ENCODE measurements at regions not wholly inside any gene's neighbourhood (a gene's known extent, or its start where the extent isn't known, plus 50 kb on each side); places are given as distances from the start of the nearest gene placed in this dataset.

- no peak for TF ChIP-seq CTCF (IDR thresholded peaks at IDR 0.05)
- Histone ChIP-seq H3K9ac (ENCODE audit: insufficient read depth, low read length, poor library complexity, severe bottlenecking) (no peak overlapping the region), H3K4me1 (ENCODE audit: control insufficient read depth in 1 of 2, insufficient read depth in 2 of 2, low read length in 2 of 2) (no peaks in the 10 kb centered on the region), H4K20me1 (ENCODE audit: insufficient read depth, low read length) (no peaks in the 10 kb centered on the region), H3K36me3 (replicated peaks in 1 of 2; ENCODE audit: control insufficient read depth in 1 of 2, insufficient read depth in 2 of 2, low read length in 2 of 2) (no peaks in the 10 kb centered on the region), H3K27me3 (ENCODE audit: control insufficient read depth in 2 of 2, insufficient read depth in 2 of 2, low read length in 2 of 2) (peaks cover 0 to 2% of the 10 kb centered on the region in 2 donors), H3K4me2 (replicated peaks; ENCODE audit: extremely low read depth, low read length, poor library complexity, severe bottlenecking) (no peak overlapping the region), H3K27ac (ENCODE audit: low read depth in 1 of 2, low read length in 2 of 2) (no peak overlapping the region), H2AFZ (ENCODE audit: insufficient read depth, low read depth, low read length, poor library complexity, severe bottlenecking) (no peak overlapping the region), H3K4me3 (replicated peaks in 1 of 3; ENCODE audit: low read depth in 2 of 3, low read length in 3 of 3) (no peak overlapping the region), H3K9me3 (replicated peaks in 1 of 2; ENCODE audit: control insufficient read depth in 1 of 2, insufficient read depth in 1 of 2, low read length in 2 of 2) (no peaks in the 10 kb centered on the region), H3K79me2 (ENCODE audit: insufficient read depth, low read length) (no peaks in the 10 kb centered on the region)
- H3K27ac Mint-ChIP-seq = no peak overlapping the region
- H3K4me1 Mint-ChIP-seq = no peaks in the 10 kb centered on the region
- WGBS (ENCODE audit: insufficient coverage) = no CpG with 5 or more reads among the region's 3 CpGs
- H3K4me3 Mint-ChIP-seq = no peak overlapping the region
- H3K9me3 Mint-ChIP-seq = peaks cover 0 to 3% (median 0%) of the 10 kb centered on the region in 7 donors
- intact Hi-C loops (cut with micrococcal nuclease) = no loop called here
- no peak for DNase-seq
- peaks cover 1 to 2% (median 2%) of the 10 kb centered on the region in 3 donors for H3K27me3 Mint-ChIP-seq (ENCODE audit: low read depth in 3 of 3)
- H3K36me3 Mint-ChIP-seq = no peaks in the 10 kb centered on the region
Measured at GRCh38 chr10:80772596-80772995, 234.9 kb downstream of the SH2D4B start.

- Histone ChIP-seq H3K4me2 (replicated peaks; ENCODE audit: extremely low read depth, low read length, poor library complexity, severe bottlenecking) (no peak overlapping the region), H3K27me3 (ENCODE audit: control insufficient read depth in 2 of 2, insufficient read depth in 2 of 2, low read length in 2 of 2) (no peaks in the 10 kb centered on the region), H3K36me3 (replicated peaks in 1 of 2; ENCODE audit: control insufficient read depth in 1 of 2, insufficient read depth in 2 of 2, low read length in 2 of 2) (no peaks in the 10 kb centered on the region), H3K27ac (ENCODE audit: low read depth in 1 of 2, low read length in 2 of 2) (no peak overlapping the region), H3K9me3 (replicated peaks in 1 of 2; ENCODE audit: control insufficient read depth in 1 of 2, insufficient read depth in 1 of 2, low read length in 2 of 2) (no peaks in the 10 kb centered on the region), H3K79me2 (ENCODE audit: insufficient read depth, low read length) (no peaks in the 10 kb centered on the region), H3K4me1 (ENCODE audit: control insufficient read depth in 1 of 2, insufficient read depth in 2 of 2, low read length in 2 of 2) (no peaks in the 10 kb centered on the region), H3K9ac (ENCODE audit: insufficient read depth, low read length, poor library complexity, severe bottlenecking) (no peak overlapping the region), H2AFZ (ENCODE audit: insufficient read depth, low read depth, low read length, poor library complexity, severe bottlenecking) (no peak overlapping the region), H3K4me3 (replicated peaks in 1 of 3; ENCODE audit: low read depth in 2 of 3, low read length in 3 of 3) (no peak overlapping the region), H4K20me1 (ENCODE audit: insufficient read depth, low read length) (no peaks in the 10 kb centered on the region)
- no peaks in the 10 kb centered on the region for H3K9me3 Mint-ChIP-seq
- peaks cover 0 to 2% (median 2%) of the 10 kb centered on the region in 3 donors for H3K27me3 Mint-ChIP-seq (ENCODE audit: low read depth in 3 of 3)
- H3K4me1 Mint-ChIP-seq = no peaks in the 10 kb centered on the region
- no peak overlapping the region for H3K4me3 Mint-ChIP-seq
- intact Hi-C loops (cut with micrococcal nuclease) = no loop called here
- TF ChIP-seq CTCF (IDR thresholded peaks at IDR 0.05) = no peak
- no peak for DNase-seq
- no peaks in the 10 kb centered on the region for H3K36me3 Mint-ChIP-seq
- H3K27ac Mint-ChIP-seq = no peak overlapping the region
- no CpG with 5 or more reads among the region's 2 CpGs for WGBS (ENCODE audit: insufficient coverage)
Measured at GRCh38 chr10:80784695-80785094, 247.0 kb downstream of the SH2D4B start.
